HEK293T (cell line): ENCODE measurements at regions not wholly inside any gene's neighbourhood (a gene's known extent, or its start where the extent isn't known, plus 50 kb on each side); places are given as distances from the start of the nearest gene placed in this dataset.
"Not testable (repeated sequence)": the region's sequence is repeated elsewhere in the genome, so short reads cannot be mapped to it uniquely, and the experiment has no call there.

Experiments used
- CTCF ChIA-PET: fragments of 350-600 bp; formaldehyde crosslinking; extraction: SDS; loops from one replicate; lab custom pipeline; 2021; ENCODE audit warnings: antibody characterized with exemption, inconsistent platforms; lab: Yijun Ruan, JAX
- POLR2A ChIA-PET: fragments of 350-600 bp; formaldehyde crosslinking; extraction: SDS; loops from one replicate; lab custom pipeline; 2020; ENCODE audit warnings: antibody characterized with exemption, inconsistent platforms; lab: Yijun Ruan, JAX
- DNase-seq: peaks from one replicate; pipeline ENCODE4 v3.0.0; 2012; ENCODE audit warnings: mixed read lengths; ENCODE audit errors: extremely low spot score
- ARNT ChIP-seq: fragments of 450-650 bp; IDR thresholded peaks from 2 replicates; pipeline ENCODE4 v1.6.1; 2017; ENCODE audit warnings: mild to moderate bottlenecking
- BHLHE40 ChIP-seq: fragments of 450-650 bp; IDR thresholded peaks from 2 replicates; pipeline ENCODE4 v1.6.1; 2016; ENCODE audit warnings: mild to moderate bottlenecking, moderate library complexity, borderline replicate concordance
- CTBP1 ChIP-seq: fragments of 450-650 bp; IDR thresholded peaks from 2 replicates; pipeline ENCODE4 v1.6.1; 2016; ENCODE audit warnings: borderline replicate concordance
- ELF4 ChIP-seq: fragments of 450-650 bp; IDR thresholded peaks from 2 replicates; pipeline ENCODE4 v1.6.1; 2017; ENCODE audit warnings: antibody characterized with exemption
- FOXA1 ChIP-seq: fragments of 450-650 bp; IDR thresholded peaks from 2 replicates; pipeline ENCODE4 v1.6.1; 2016; ENCODE audit warnings: mild to moderate bottlenecking
- FOXK2 ChIP-seq: fragments of 450-650 bp; IDR thresholded peaks from 2 replicates; pipeline ENCODE4 v1.6.1; 2016; ENCODE audit warnings: mild to moderate bottlenecking
- FOXM1 ChIP-seq: fragments of 450-650 bp; IDR thresholded peaks from 2 replicates; pipeline ENCODE4 v1.6.1; 2017; ENCODE audit warnings: mild to moderate bottlenecking, borderline replicate concordance
- HDGF ChIP-seq: fragments of 450-650 bp; IDR thresholded peaks from 2 replicates; pipeline ENCODE4 v1.6.1; 2017; ENCODE audit warnings: antibody characterized with exemption, borderline replicate concordance
- L3MBTL2 ChIP-seq: fragments of 450-650 bp; conservative IDR thresholded peaks from 2 replicates; pipeline ENCODE4 v1.6.1; 2016; ENCODE audit warnings: mild to moderate bottlenecking
- LEF1 ChIP-seq: fragments of 450-650 bp; IDR thresholded peaks from 2 replicates; pipeline ENCODE4 v1.6.1; 2017; ENCODE audit warnings: mild to moderate bottlenecking, borderline replicate concordance
- NFRKB ChIP-seq: fragments of 450-650 bp; IDR thresholded peaks from 2 replicates; pipeline ENCODE4 v1.6.1; 2016; ENCODE audit warnings: mild to moderate bottlenecking, moderate library complexity
- PKNOX1 ChIP-seq: fragments of 450-650 bp; IDR thresholded peaks from 2 replicates; pipeline ENCODE4 v1.6.1; 2016
- SP1 ChIP-seq: fragments of 450-650 bp; IDR thresholded peaks from 2 replicates; pipeline ENCODE4 v1.6.1; 2017
- SUZ12 ChIP-seq: fragments of 450-650 bp; IDR thresholded peaks from 2 replicates; pipeline ENCODE4 v1.6.1; 2016; ENCODE audit warnings: mild to moderate bottlenecking
- TARDBP ChIP-seq: fragments of 450-650 bp; IDR thresholded peaks from 2 replicates; pipeline ENCODE4 v1.6.1; 2016
- ZNF384 ChIP-seq: fragments of 450-650 bp; IDR thresholded peaks from 2 replicates; pipeline ENCODE4 v1.6.1; 2016

GRCh38 chr1:189313488-189313887 is 1164.2 kb downstream of the BRINP3 start:
- TF ChIP-seq L3MBTL2 (no peak), HDGF (no peak), NFRKB (no peak), ARNT (no peak)
- ChIA-PET POLR2A (no interaction called here), CTCF (no interaction called here)
- no peak for DNase-seq

- ChIA-PET CTCF (no interaction called here), POLR2A (no interaction called here)
- DNase-seq = no peak
- no peak for TF ChIP-seq ZNF384
- no peak for TF ChIP-seq ELF4
- no peak for TF ChIP-seq FOXA1
- no peak for TF ChIP-seq L3MBTL2
- no peak for TF ChIP-seq SUZ12
- TF ChIP-seq CTBP1 = no peak
- no peak for TF ChIP-seq FOXM1
- TF ChIP-seq LEF1 = no peak
- TF ChIP-seq FOXK2 = no peak
- TF ChIP-seq HDGF = no peak
- TF ChIP-seq BHLHE40 = no peak
These were observed 1162.4 kb downstream of the BRINP3 start for GRCh38 chr1:189315035-189315901.

- DNase-seq = no peak
- CTCF ChIA-PET = no interaction called here
- no peak for TF ChIP-seq L3MBTL2
- TF ChIP-seq ZNF384 = no peak
- no peak for TF ChIP-seq PKNOX1
- no peak for TF ChIP-seq FOXA1
- no peak for TF ChIP-seq FOXK2
- TF ChIP-seq SP1 = no peak
- TF ChIP-seq HDGF = no peak
- POLR2A ChIA-PET = no interaction called here
These were observed 1154.6 kb downstream of the BRINP3 start for GRCh38 chr1:189323091-189323490.

GRCh38 chr1:189331071-189331470 is 1146.6 kb downstream of the BRINP3 start:
- DNase-seq, POLR2A ChIA-PET, CTCF ChIA-PET: not testable (repeated sequence)

- POLR2A ChIA-PET = no interaction called here
These were observed 1141.3 kb downstream of the BRINP3 start for GRCh38 chr1:189336115-189337100.

GRCh38 chr1:189349607-189350006 is 1128.1 kb downstream of the BRINP3 start:
- ChIA-PET CTCF (no interaction called here), POLR2A (no interaction called here)
- DNase-seq = no peak
- TF ChIP-seq ZNF384 (no peak), L3MBTL2 (no peak), FOXA1 (no peak), PKNOX1 (no peak), TARDBP (no peak), NFRKB (no peak), LEF1 (no peak), SP1 (no peak)

More at GRCh38 chr1:189336115-189337100, 1141.3 kb downstream of the BRINP3 start:
- CTCF ChIA-PET = no interaction called here
- TF ChIP-seq LEF1 = no peak
- TF ChIP-seq CTBP1 = no peak
- TF ChIP-seq PKNOX1 = no peak
- TF ChIP-seq FOXK2 = no peak
- no peak for TF ChIP-seq NFRKB
- TF ChIP-seq FOXA1 = no peak
- TF ChIP-seq TARDBP = no peak
- TF ChIP-seq ELF4 = no peak
- no peak for TF ChIP-seq FOXM1
- TF ChIP-seq BHLHE40 = no peak
- no peak for TF ChIP-seq HDGF
- TF ChIP-seq L3MBTL2 = no peak
- no peak for TF ChIP-seq ARNT
- TF ChIP-seq ZNF384 = no peak
- DNase-seq = no peak
